ENCODE measurements at regions not wholly inside any gene's neighbourhood (a gene's known extent, or its start where the extent isn't known, plus 50 kb on each side); places are given as distances from the start of the nearest gene placed in this dataset.
"Not testable (repeated sequence)": the region's sequence is repeated elsewhere in the genome, so short reads cannot be mapped to it uniquely, and the experiment has no call there.

DNA sequence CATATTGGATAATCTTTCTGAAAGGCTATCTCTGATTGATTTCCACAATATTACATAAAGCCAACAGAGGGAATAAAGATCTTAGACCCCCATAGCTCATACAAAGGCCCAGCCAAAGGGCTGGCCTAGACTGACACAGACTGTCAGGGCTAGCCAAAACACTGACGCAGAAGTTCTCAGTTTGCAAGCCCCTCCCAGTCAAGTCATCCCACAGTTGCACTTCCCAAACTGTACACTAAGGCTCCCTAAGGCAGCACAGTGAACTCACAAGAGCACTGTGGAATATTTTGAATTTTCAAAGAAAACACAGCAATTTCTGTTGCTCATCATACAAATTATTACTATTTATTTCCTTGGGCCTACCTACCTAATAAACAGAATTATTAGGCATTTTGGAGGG is 244.9 kb downstream of the SP3 start:
- DNase-seq (ENCODE audit: low spot score), result peak; percentile 59

- DNase-seq (ENCODE audit: low spot score), result no peak
These were observed 230.4 kb downstream of the SP3 start for GRCh38 chr2:173734797-173735196.

GRCh38 chr2:173737954-173738575 is 227.1 kb downstream of the SP3 start:
- DNase-seq (ENCODE audit: low spot score), result not testable (repeated sequence)

- no peak for DNase-seq (ENCODE audit: low spot score)
These were observed 226.2 kb downstream of the SP3 start for GRCh38 chr2:173739006-173739405.

- DNase-seq (ENCODE audit: low spot score), result no peak
These were observed 224.5 kb downstream of the SP3 start for GRCh38 chr2:173740639-173741038.

DNA sequence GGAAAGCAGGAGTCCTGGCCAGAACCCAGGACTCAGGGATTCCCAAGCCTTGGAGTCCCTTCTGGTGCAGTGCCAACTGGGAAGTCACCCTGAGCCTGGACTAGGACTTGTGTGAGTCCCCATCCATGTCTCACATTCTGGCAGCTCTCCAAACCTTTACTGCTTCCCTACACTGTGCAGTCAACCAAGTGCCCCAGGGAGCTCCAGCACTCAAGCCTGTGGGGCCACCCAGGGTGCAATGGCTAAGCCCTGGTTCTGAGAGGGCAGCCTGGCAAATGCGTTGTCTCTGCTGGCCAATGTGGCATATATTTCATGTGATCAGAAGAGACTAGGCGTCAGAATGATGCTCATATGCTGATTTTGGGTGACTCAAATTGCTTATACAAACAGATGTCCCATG is 223.4 kb downstream of the SP3 start:
- DNase-seq (ENCODE audit: low spot score), result no peak

DNA sequence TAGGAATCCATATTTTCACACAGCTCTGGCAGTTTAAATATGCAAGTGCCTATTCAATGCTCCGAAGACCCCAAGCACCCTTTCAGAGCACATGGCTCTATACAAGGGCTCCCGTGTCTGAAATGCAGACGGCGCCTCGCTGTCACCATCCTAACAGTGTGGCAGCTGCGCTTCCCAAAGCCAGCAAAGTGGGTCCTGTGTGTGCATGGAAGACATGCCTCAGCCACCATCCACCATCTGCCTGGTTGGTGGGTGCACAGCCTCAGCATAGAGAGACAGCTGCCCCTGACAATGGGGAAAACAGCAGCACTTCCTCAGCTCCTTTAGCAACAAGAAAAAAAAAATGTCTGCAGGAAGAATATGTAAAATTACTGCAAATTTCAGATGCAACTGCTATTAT is 218.1 kb downstream of the SP3 start:
- no peak for DNase-seq (ENCODE audit: low spot score)

GRCh38 chr2:173749315-173749714 is 215.9 kb downstream of the SP3 start:
- DNase-seq (ENCODE audit: low spot score), result peak; percentile 30

GRCh38 chr2:173750353-173750801 is 214.8 kb downstream of the SP3 start:
- DNase-seq (ENCODE audit: low spot score), result peak; percentile 28

DNA sequence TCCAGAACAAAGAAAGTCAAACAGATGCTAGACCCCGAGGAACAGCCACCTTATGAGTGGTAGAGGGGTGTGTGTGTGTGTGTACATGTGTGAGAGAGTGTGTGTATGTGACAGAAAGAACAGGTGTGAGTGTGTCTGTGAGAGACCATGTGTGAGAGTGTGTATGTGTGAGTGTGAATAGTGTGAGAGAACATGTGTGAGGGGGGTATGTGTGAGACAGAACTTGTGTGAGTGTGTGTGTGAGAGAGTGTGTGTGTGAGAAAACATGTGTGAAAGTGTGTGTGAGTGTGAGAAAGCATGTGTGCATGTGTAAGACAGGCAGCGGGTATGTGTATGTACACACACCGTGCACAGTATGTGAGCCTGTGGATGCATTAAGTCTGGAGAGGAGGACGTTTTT is 214.3 kb downstream of the SP3 start:
- no peak for DNase-seq (ENCODE audit: low spot score)

GRCh38 chr2:173751245-173751975 is 213.8 kb downstream of the SP3 start:
- DNase-seq (ENCODE audit: low spot score), result no peak

DNA sequence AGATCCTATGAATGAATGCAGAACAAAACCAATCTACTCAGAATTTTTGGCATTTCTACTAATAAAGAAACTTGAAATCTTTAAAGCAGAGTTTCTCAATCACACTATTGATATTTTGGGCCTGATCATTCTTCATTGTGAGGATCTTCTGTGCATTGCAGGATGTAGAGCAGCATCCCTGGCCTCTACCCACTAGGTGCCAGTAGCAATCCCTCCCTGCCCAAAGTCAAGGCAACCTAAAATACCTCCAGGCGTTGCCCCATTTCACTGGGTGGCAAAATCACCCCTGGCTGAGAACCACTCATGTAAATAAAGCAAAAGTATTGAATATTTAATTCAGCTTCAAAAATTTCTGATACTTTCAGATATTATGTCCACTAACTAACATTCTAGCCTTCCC is 213.0 kb downstream of the SP3 start:
- peak; percentile 12 for DNase-seq (ENCODE audit: low spot score)

DNA sequence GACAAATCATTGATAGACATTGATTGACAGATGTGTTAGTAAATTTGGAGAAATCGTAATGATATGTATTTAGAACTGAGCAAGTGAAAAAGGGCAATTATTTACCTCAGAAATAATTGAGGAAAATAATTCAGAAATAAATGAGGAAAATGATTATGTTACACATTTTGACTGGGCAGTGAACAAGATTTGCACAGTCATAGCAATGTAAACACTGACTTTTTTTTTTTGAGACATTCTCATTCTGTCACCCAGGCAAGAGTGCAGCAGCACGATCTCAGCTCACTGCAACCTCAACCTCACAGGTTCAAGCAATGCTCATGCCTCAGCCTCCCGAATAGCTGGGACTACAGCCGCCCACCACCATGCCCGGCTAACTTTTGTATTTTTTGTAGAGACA is 211.7 kb downstream of the SP3 start:
- no peak for DNase-seq (ENCODE audit: low spot score)

DNA sequence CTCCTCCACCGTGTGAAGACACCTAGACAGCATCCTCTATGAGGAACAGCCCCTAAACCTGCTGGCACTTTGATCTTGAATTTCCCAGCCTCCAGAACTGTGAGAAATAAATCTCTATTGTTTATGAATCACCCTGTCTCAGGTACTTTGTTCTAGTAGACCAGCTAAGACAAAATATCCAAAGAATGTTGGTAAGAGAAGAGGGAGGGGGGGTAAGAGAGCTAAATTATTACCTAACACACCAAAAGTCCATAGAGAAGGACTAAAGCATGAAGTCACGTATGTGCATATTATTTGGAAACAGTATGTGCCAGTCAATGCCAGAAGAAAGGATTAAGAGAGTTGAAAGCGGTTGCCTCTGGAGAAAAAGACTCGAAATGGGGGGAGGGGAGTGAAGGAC is 211.0 kb downstream of the SP3 start:
- DNase-seq (ENCODE audit: low spot score), result no peak

DNA sequence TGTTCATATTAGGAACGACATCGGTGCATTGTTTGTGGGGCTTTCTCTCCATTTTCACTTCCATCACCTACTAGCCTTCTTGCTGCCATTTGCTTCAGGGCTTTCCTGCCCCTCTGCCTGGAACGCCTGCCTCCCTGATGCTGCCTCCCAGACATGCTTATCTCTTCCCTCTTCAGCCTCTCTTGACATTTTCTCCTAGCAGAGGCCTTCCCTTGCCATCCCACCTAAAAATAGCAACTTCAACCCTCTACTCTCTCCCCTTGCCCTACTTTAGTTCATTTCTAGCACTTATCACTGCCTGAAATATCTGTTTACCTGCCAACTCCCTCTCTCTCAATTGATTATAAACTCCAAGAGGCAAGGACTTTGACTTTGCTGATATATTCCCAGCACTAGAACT is 210.3 kb downstream of the SP3 start:
- no peak for DNase-seq (ENCODE audit: low spot score)

- no peak for DNase-seq (ENCODE audit: low spot score)
These were observed 209.4 kb downstream of the SP3 start for GRCh38 chr2:173755798-173756197.

GRCh38 chr2:173759959-173760358 is 205.2 kb downstream of the SP3 start:
- DNase-seq (ENCODE audit: low spot score), result no peak

- no peak for DNase-seq (ENCODE audit: low spot score)
These were observed 204.6 kb downstream of the SP3 start for GRCh38 chr2:173760553-173760952.

DNA sequence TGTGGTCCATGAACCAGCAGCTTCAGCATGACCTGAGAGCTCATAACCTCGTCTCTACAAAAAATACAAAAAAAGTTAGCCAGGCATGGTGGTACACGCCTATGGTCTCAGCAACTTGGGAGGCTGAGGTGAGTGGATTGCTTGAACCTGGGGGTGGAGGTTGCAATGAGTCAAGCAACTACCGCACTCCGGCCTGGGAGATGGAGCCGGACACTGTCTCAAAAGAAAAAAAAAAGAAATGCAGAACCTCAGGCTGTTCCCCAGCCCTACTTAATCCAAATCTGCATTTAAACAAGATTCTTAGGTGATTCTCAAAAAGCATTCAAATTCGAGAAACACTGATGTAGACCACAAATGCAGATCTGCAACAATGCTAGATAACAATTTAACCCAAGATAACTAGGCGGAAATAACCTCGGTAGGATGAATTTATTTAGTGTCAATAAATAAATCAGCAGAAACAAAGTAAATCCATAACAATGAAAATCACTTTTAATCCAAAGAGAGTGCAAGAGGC is 203.5 kb downstream of the SP3 start:
- DNase-seq (ENCODE audit: low spot score), result no peak

DNA sequence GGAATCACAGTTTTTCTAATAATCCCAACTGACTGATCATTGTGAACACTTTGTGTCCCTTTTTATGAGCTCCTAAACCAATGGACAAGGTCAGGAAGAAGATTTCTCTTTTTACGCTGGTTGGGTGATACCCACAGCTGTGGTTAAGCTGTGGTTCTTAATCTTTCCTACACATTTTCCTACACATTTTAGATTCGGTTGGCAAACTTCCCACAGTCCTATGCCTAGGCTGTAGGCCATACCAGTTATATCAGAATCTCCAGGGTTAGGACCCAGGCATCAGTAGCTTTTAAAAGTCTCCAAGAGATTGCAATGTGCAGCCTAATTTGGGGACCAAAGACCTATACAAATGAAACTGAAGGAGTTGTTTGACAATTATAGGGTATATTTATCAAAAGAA is 203.0 kb downstream of the SP3 start:
- no peak for DNase-seq (ENCODE audit: low spot score)

DNA sequence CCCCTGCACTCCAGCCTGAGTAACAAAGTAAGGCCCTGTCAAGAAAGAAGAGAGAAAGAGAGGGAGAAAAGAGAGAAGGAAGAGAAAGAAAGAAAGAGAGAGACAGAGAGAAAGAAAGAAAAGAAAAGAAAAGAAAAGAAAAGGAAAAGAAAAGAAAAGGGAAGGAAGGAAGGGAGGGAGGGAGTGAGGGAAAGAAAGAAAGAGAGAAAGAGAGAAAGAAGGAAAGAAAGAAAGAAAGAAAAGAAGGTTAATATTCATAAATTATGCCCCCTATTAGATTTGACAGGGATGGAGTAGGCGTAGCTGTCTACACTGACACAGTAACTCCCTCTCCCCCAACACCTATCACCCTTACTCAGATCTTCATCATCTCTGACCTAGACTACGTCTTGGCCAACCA is 202.3 kb downstream of the SP3 start:
- DNase-seq (ENCODE audit: low spot score), result no peak

- no peak for DNase-seq (ENCODE audit: low spot score)
These were observed 201.5 kb downstream of the SP3 start for GRCh38 chr2:173763641-173764040.

GRCh38 chr2:173764094-173764493 is 201.1 kb downstream of the SP3 start:
- no peak for DNase-seq (ENCODE audit: low spot score)
